Astrocyte (in vitro differentiated cells and primary cell): ENCODE measurements at regions not wholly inside any gene's neighbourhood (a gene's known extent, or its start where the extent isn't known, plus 50 kb on each side); places are given as distances from the start of the nearest gene placed in this dataset.

Source experiments
- DNase-seq: peaks from one replicate; pipeline ENCODE4 v3.0.0-alpha.2; 2010; ENCODE audit warnings: low read depth
- FAIRE-seq: peaks from 2 replicates; lab custom pipeline; 2011; peaks lifted over from hg19 to GRCh38; lab: Jason Lieb, UNC
- H2AFZ ChIP-seq: 2 replicates; pipeline ENCODE4 v1.6.0; 2012; ENCODE audit warnings: low read depth, low read length, inconsistent platforms
- H3K27ac ChIP-seq: 2 replicates; pipeline ENCODE4 v1.5.1; 2011; ENCODE audit warnings: low read depth, low read length, inconsistent platforms
- H3K27me3 ChIP-seq: 2 replicates; pipeline ENCODE4 v1.6.0; 2011; ENCODE audit warnings: low read length, inconsistent platforms; ENCODE audit not compliant: insufficient read depth
- H3K36me3 ChIP-seq: 2 replicates; pipeline ENCODE4 v1.5.1; 2011; ENCODE audit warnings: low read length, inconsistent platforms; ENCODE audit not compliant: insufficient read depth
- H3K4me1 ChIP-seq: 2 replicates; pipeline ENCODE4 v1.5.1; 2011; ENCODE audit warnings: low read length, inconsistent platforms; ENCODE audit not compliant: insufficient read depth
- H3K4me2 ChIP-seq: 2 replicates; pipeline ENCODE4 v1.6.0; 2012; ENCODE audit warnings: low read length, inconsistent platforms
- H3K4me3 ChIP-seq: 2 replicates; pipeline ENCODE4 v1.5.1; 2011; ENCODE audit warnings: low read depth, mild to moderate bottlenecking, low read length, inconsistent platforms; ENCODE audit not compliant: insufficient read depth
- H3K79me2 ChIP-seq: 2 replicates; pipeline ENCODE4 v1.6.0; 2012; ENCODE audit warnings: mild to moderate bottlenecking, low read length, inconsistent platforms; ENCODE audit not compliant: insufficient read depth
- H3K9ac ChIP-seq: 2 replicates; pipeline ENCODE4 v1.6.0; 2012; ENCODE audit warnings: mild to moderate bottlenecking, low read length, inconsistent platforms
- H3K9me3 ChIP-seq: 2 replicates; pipeline ENCODE4 v1.5.1; 2012; ENCODE audit warnings: low read depth, mild to moderate bottlenecking, low read length, inconsistent platforms; ENCODE audit not compliant: insufficient read depth
- H4K20me1 ChIP-seq: 2 replicates; pipeline ENCODE4 v1.6.0; 2012; ENCODE audit warnings: low read length, inconsistent platforms; ENCODE audit not compliant: insufficient read depth
- H3K27ac Mint-ChIP-seq: one replicate; pipeline ENCODE4 v1.8.0; 2021; ENCODE audit warnings: mild to moderate bottlenecking, mixed read lengths; ENCODE audit not compliant: unreplicated experiment
- H3K27me3 Mint-ChIP-seq: one replicate; pipeline ENCODE4 v1.8.0; 2021; ENCODE audit warnings: low read depth, mixed read lengths; ENCODE audit not compliant: unreplicated experiment
- H3K36me3 Mint-ChIP-seq: one replicate; pipeline ENCODE4 v1.8.0; 2021; ENCODE audit warnings: low read depth, mixed read lengths; ENCODE audit not compliant: unreplicated experiment
- H3K4me1 Mint-ChIP-seq: one replicate; pipeline ENCODE4 v1.8.0; 2021; ENCODE audit warnings: low read depth, mixed read lengths; ENCODE audit not compliant: unreplicated experiment
- H3K4me3 Mint-ChIP-seq: one replicate; pipeline ENCODE4 v1.8.0; 2021; ENCODE audit warnings: mild to moderate bottlenecking, moderate library complexity, mixed read lengths; ENCODE audit not compliant: unreplicated experiment
- H3K9me3 Mint-ChIP-seq: one replicate; pipeline ENCODE4 v1.8.0; 2021; ENCODE audit warnings: mild to moderate bottlenecking, mixed read lengths; ENCODE audit not compliant: unreplicated experiment
- EZH2 ChIP-seq: IDR thresholded peaks from 2 replicates; pipeline ENCODE4 v1.6.1; 2012; ENCODE audit warnings: mild to moderate bottlenecking, low read length, inconsistent platforms; ENCODE audit not compliant: insufficient read depth
- TF ChIP-seq, protein P1 (sequence below): IDR thresholded peaks from 2 replicates; pipeline ENCODE4 v1.5.1; 2011; ENCODE audit warnings: low read depth, mild to moderate bottlenecking, inconsistent platforms, low read length, moderate library complexity; ENCODE audit not compliant: insufficient read depth

DNA sequence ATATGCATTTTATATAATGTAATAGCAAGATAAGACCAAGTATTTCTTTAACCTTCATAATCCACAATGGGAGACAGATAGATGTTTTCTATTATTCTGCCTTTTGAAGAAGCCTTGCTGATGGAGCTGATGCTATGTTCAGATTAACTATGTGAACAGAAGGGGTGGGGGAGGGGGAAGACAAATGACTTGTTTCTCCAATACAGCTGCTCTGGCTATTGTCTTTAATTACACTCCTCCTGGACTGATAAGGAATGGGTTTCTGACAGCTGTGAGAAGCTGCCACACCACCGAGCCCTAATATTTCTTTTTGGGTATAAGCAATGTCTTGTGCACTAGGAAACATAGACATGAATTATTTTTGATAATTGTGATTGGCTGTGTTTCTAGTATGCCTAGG is 62.0 kb downstream of the CAVIN4 start:
- no peaks in the 10 kb centered on the region for H3K9me3 ChIP-seq
- no peak overlapping the region for H3K4me3 ChIP-seq
- H3K79me2 ChIP-seq = no peaks in the 10 kb centered on the region
- no peaks in the 10 kb centered on the region for H3K4me1 Mint-ChIP-seq
- H3K4me2 ChIP-seq = no peak overlapping the region
- H3K27me3 Mint-ChIP-seq = peaks cover 5% of the 10 kb centered on the region
- H3K9me3 Mint-ChIP-seq = peaks cover 7% of the 10 kb centered on the region
- no peak for FAIRE-seq
- peaks cover 2% of the 10 kb centered on the region for H3K36me3 Mint-ChIP-seq
- H2AFZ ChIP-seq = no peak overlapping the region
- no peaks in the 10 kb centered on the region for H3K27me3 ChIP-seq
- no peaks in the 10 kb centered on the region for H3K4me1 ChIP-seq
- no peak overlapping the region for H3K4me3 Mint-ChIP-seq
- H4K20me1 ChIP-seq = no peaks in the 10 kb centered on the region
- no peak overlapping the region for H3K27ac Mint-ChIP-seq
- H3K9ac ChIP-seq = no peak overlapping the region
- H3K36me3 ChIP-seq = no peaks in the 10 kb centered on the region
- H3K27ac ChIP-seq = no peak overlapping the region
- no peak for DNase-seq
- TF ChIP-seq EZH2 = no peak
- TF ChIP-seq, protein P1, sequence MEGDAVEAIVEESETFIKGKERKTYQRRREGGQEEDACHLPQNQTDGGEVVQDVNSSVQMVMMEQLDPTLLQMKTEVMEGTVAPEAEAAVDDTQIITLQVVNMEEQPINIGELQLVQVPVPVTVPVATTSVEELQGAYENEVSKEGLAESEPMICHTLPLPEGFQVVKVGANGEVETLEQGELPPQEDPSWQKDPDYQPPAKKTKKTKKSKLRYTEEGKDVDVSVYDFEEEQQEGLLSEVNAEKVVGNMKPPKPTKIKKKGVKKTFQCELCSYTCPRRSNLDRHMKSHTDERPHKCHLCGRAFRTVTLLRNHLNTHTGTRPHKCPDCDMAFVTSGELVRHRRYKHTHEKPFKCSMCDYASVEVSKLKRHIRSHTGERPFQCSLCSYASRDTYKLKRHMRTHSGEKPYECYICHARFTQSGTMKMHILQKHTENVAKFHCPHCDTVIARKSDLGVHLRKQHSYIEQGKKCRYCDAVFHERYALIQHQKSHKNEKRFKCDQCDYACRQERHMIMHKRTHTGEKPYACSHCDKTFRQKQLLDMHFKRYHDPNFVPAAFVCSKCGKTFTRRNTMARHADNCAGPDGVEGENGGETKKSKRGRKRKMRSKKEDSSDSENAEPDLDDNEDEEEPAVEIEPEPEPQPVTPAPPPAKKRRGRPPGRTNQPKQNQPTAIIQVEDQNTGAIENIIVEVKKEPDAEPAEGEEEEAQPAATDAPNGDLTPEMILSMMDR = no peak

DNA sequence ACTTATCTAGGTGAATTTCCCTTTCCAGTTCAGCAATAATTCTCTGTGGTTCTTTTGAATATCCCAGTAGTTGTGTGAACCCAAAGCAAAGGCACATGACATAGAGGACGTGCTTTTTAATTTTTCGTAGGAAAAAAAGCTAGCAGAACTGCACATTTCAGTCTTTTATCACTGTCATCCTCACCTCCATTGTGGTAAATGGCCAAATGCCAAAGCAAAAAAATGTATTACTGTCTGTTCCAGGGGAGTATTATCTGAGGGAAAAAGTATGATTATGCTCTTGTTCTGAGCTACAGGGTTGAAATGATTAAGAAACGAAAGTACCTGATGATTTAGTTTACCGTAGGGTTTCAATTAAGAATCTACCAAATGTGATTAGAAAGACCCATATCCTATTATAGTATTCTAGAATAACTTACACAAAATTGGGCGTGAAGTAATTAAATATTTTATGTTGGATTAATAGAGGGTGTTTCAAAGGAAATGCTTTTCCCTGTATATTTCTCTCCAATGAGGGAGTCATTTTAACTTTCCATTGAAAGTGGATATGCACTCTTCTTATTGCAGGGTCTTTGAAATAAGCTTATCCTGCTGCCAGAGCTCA is 62.7 kb downstream of the CAVIN4 start:
- peaks cover 5% of the 10 kb centered on the region for H3K27me3 Mint-ChIP-seq
- no peaks in the 10 kb centered on the region for H3K4me1 Mint-ChIP-seq
- Histone ChIP-seq H3K4me3 (no peak overlapping the region), H3K79me2 (no peaks in the 10 kb centered on the region), H3K4me1 (no peaks in the 10 kb centered on the region), H3K9me3 (no peaks in the 10 kb centered on the region), H3K27me3 (no peaks in the 10 kb centered on the region), H3K4me2 (no peak overlapping the region), H2AFZ (no peak overlapping the region), H3K27ac (no peak overlapping the region), H4K20me1 (no peaks in the 10 kb centered on the region), H3K9ac (no peak overlapping the region), H3K36me3 (no peaks in the 10 kb centered on the region)
- no peak for FAIRE-seq
- H3K27ac Mint-ChIP-seq = no peak overlapping the region
- TF ChIP-seq, protein P1 = no peak
- TF ChIP-seq EZH2 = no peak
- peaks cover 7% of the 10 kb centered on the region for H3K9me3 Mint-ChIP-seq
- DNase-seq = no peak
- H3K4me3 Mint-ChIP-seq = no peak overlapping the region
- H3K36me3 Mint-ChIP-seq = peaks cover 2% of the 10 kb centered on the region

DNA sequence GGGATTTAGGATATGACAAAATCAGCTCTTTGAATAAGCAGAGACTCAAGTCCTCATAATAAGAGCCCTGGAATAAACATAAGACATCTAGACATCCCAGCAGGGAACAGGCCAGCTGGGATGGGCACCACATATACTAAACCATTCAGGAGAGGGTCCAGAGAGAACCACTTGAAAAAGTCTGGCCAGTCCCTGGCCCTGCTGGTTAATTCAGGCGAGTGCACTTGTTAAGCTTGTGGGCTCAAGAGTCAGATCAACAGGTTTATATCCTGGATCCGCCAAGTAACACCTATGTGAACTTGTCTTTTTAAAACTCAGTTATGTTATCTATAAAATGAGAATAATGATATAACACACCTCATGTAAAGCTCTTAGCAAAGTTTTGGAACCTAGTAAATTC is 63.3 kb downstream of the CAVIN4 start:
- TF ChIP-seq, protein P1 = no peak
- no peak for TF ChIP-seq EZH2
- Histone ChIP-seq H4K20me1 (no peaks in the 10 kb centered on the region), H3K4me3 (no peak overlapping the region), H3K9me3 (no peaks in the 10 kb centered on the region), H3K9ac (no peak overlapping the region), H3K27me3 (no peaks in the 10 kb centered on the region), H3K36me3 (no peaks in the 10 kb centered on the region), H3K79me2 (no peaks in the 10 kb centered on the region), H3K4me2 (no peak overlapping the region), H3K27ac (no peak overlapping the region), H2AFZ (no peak overlapping the region), H3K4me1 (no peaks in the 10 kb centered on the region)
- DNase-seq = no peak
- peaks cover 5% of the 10 kb centered on the region for H3K27me3 Mint-ChIP-seq
- no peak overlapping the region for H3K4me3 Mint-ChIP-seq
- no peaks in the 10 kb centered on the region for H3K4me1 Mint-ChIP-seq
- H3K9me3 Mint-ChIP-seq = peaks cover 7% of the 10 kb centered on the region
- H3K27ac Mint-ChIP-seq = no peak overlapping the region
- no peak for FAIRE-seq
- H3K36me3 Mint-ChIP-seq = peaks cover 2% of the 10 kb centered on the region
